Endothelial cell (in vitro differentiated cells): ENCODE measurements at regions not wholly inside any gene's neighbourhood (a gene's known extent, or its start where the extent isn't known, plus 50 kb on each side); places are given as distances from the start of the nearest gene placed in this dataset.

Experiments
- DNase-seq: peaks from one replicate; pipeline ENCODE4 v3.0.0; 2021; ENCODE audit warnings: low spot score
- H3K27ac Mint-ChIP-seq: one replicate; pipeline ENCODE4 v1.8.0; 2021; ENCODE audit warnings: mixed read lengths, inconsistent platforms; ENCODE audit not compliant: unreplicated experiment
- H3K27me3 Mint-ChIP-seq: one replicate; pipeline ENCODE4 v1.8.0; 2021; ENCODE audit warnings: mild to moderate bottlenecking, moderate library complexity, mixed read lengths, inconsistent platforms; ENCODE audit not compliant: unreplicated experiment
- H3K36me3 Mint-ChIP-seq: one replicate; pipeline ENCODE4 v1.8.0; 2021; ENCODE audit warnings: mild to moderate bottlenecking, low read depth, mixed read lengths, inconsistent platforms; ENCODE audit not compliant: unreplicated experiment
- H3K4me1 Mint-ChIP-seq: one replicate; pipeline ENCODE4 v1.8.0; 2021; ENCODE audit warnings: mild to moderate bottlenecking, mixed read lengths, inconsistent platforms; ENCODE audit not compliant: unreplicated experiment
- H3K4me3 Mint-ChIP-seq: one replicate; pipeline ENCODE4 v1.8.0; 2021; ENCODE audit warnings: mild to moderate bottlenecking, mixed read lengths, inconsistent platforms; ENCODE audit not compliant: unreplicated experiment
- H3K9me3 Mint-ChIP-seq: one replicate; pipeline ENCODE4 v1.8.0; 2021; ENCODE audit warnings: mixed read lengths, inconsistent platforms; ENCODE audit not compliant: unreplicated experiment
- CTCF ChIP-seq: fragments of 200-600 bp; sonication (generic); IDR thresholded peaks from one replicate; pipeline ENCODE4 v1.5.0; 2021; ENCODE audit warnings: antibody characterized with exemption; ENCODE audit not compliant: unreplicated experiment

GRCh38 chr4:15254236-15254880 lies 173.5 kb upstream of the C1QTNF7 start:
- H3K36me3 Mint-ChIP-seq = no peaks in the 10 kb centered on the region
- no peaks in the 10 kb centered on the region for H3K9me3 Mint-ChIP-seq
- no peak overlapping the region for H3K4me3 Mint-ChIP-seq
- no peaks in the 10 kb centered on the region for H3K4me1 Mint-ChIP-seq
- DNase-seq = no peak
- peaks cover 2% of the 10 kb centered on the region for H3K27me3 Mint-ChIP-seq
- no peak for TF ChIP-seq CTCF
- no peak overlapping the region for H3K27ac Mint-ChIP-seq

GRCh38 chr4:15255537-15255936 lies 172.3 kb upstream of the C1QTNF7 start:
- TF ChIP-seq CTCF = no peak
- no peaks in the 10 kb centered on the region for H3K9me3 Mint-ChIP-seq
- no peaks in the 10 kb centered on the region for H3K36me3 Mint-ChIP-seq
- H3K4me3 Mint-ChIP-seq = no peak overlapping the region
- no peak for DNase-seq
- peaks cover 2% of the 10 kb centered on the region for H3K27me3 Mint-ChIP-seq
- no peak overlapping the region for H3K27ac Mint-ChIP-seq
- H3K4me1 Mint-ChIP-seq = no peaks in the 10 kb centered on the region

- Mint-ChIP-seq H3K9me3 (no peaks in the 10 kb centered on the region), H3K27ac (no peak overlapping the region), H3K4me1 (no peaks in the 10 kb centered on the region), H3K36me3 (no peaks in the 10 kb centered on the region), H3K4me3 (no peak overlapping the region), H3K27me3 (peaks cover 2% of the 10 kb centered on the region)
- no peak for TF ChIP-seq CTCF
- DNase-seq = no peak
These were observed 167.1 kb upstream of the C1QTNF7 start for GRCh38 chr4:15260758-15261157.

GRCh38 chr4:15262396-15262795 lies 165.4 kb upstream of the C1QTNF7 start:
- Mint-ChIP-seq H3K27me3 (no peaks in the 10 kb centered on the region), H3K27ac (no peak overlapping the region), H3K4me3 (no peak overlapping the region), H3K4me1 (no peaks in the 10 kb centered on the region), H3K36me3 (no peaks in the 10 kb centered on the region), H3K9me3 (no peaks in the 10 kb centered on the region)
- no peak for TF ChIP-seq CTCF
- DNase-seq = no peak

- no peak overlapping the region for H3K27ac Mint-ChIP-seq
- H3K4me3 Mint-ChIP-seq = no peak overlapping the region
- no peak for TF ChIP-seq CTCF
- no peaks in the 10 kb centered on the region for H3K9me3 Mint-ChIP-seq
- no peaks in the 10 kb centered on the region for H3K4me1 Mint-ChIP-seq
- H3K27me3 Mint-ChIP-seq = no peaks in the 10 kb centered on the region
- H3K36me3 Mint-ChIP-seq = peaks cover 4% of the 10 kb centered on the region
- DNase-seq = no peak
These were observed 157.6 kb upstream of the C1QTNF7 start for GRCh38 chr4:15270201-15270600.
